Tibial artery (tissue), 4 donors: ENCODE measurements at regions not wholly inside any gene's neighbourhood (a gene's known extent, or its start where the extent isn't known, plus 50 kb on each side); places are given as distances from the start of the nearest gene placed in this dataset.

Experiments used
- DNase-seq, 2 donors: peaks; one replicate each; pipeline ENCODE4 v3.0.0-alpha.2; 2019
- H3K27ac ChIP-seq, 2 donors: fragments of 200-600 bp; sonication (generic) in 1 of 2; 1 replicate in 1 of 2; 2 replicates in 1 of 2; pipeline ENCODE4 v1.5.1; 2018 to 2019; ENCODE audit warnings: mild to moderate bottlenecking in 1 of 2
- H3K27me3 ChIP-seq, 2 donors: fragments of 200-600 bp; sonication (generic) in 1 of 2; one replicate each; pipeline versions ENCODE4 v1.5.1 to v1.6.0; 2016 to 2019
- H3K36me3 ChIP-seq, 3 donors: fragments of 200-600 bp; sonication (generic) in 2 of 3; one replicate each; pipeline ENCODE4 v1.5.1; 2016 to 2019; ENCODE audit warnings: mild to moderate bottlenecking in 2 of 3
- H3K4me1 ChIP-seq, 4 donors: fragments of 200-600 bp; sonication (generic) in 2 of 4; 1 replicate in 3 of 4; 2 replicates in 1 of 4; pipeline ENCODE4 v1.5.1; 2016 to 2019
- H3K4me3 ChIP-seq, 2 donors: fragments of 200-600 bp; sonication (generic) in 1 of 2; 1 replicate in 1 of 2; 2 replicates in 1 of 2; pipeline ENCODE4 v1.5.1; 2018 to 2019; ENCODE audit warnings: mild to moderate bottlenecking in 2 of 2
- H3K9me3 ChIP-seq, 3 donors: fragments of 200-600 bp; sonication (generic) in 1 of 3; one replicate each; pipeline ENCODE4 v1.5.1; 2016 to 2019
- CTCF ChIP-seq, 2 experiments: fragments of 200-600 bp in 1 of 2; fragments of 450-650 bp in 1 of 2; IDR thresholded peaks; one replicate each; pipeline ENCODE4 v1.5.1; 2017 to 2019; ENCODE audit warnings: antibody characterized with exemption in 2 of 2, mild to moderate bottlenecking in 1 of 2, moderate library complexity in 1 of 2
- intact Hi-C: fragments of 100-400 bp; cut with DNase I; formaldehyde crosslinking; loops from one replicate; pipeline ENCODE4 v1.15.0; 2023; ENCODE audit warnings: low total_unique reads

DNA sequence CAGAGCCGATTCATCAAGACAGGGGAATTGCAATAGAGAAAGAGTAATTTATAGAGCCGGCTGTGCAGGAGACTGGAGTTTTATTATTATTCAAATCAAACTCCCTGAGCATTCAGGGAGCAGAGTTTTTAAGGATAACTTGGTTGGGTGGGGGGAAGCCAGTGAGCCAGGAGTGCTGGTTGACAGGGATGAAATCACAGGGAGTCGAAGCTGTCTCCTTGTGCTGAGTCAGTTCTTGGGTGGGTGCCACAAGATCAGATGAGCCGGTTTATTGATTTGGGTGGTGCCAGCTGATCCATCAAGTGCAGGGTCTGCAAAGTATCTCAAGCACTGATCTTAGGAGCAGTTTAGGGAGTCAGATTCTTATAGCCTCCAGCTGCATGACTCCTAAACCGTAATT lies 95.4 kb upstream of the CCDC80 start:
- no peaks in the 10 kb centered on the region for H3K27me3 ChIP-seq
- intact Hi-C loops, result no loop called here
- no peak for DNase-seq

GRCh38 chr3:112735926-112736325 lies 95.0 kb upstream of the CCDC80 start:
- intact Hi-C loops, result no loop called here
- no peaks in the 10 kb centered on the region for H3K27me3 ChIP-seq
- TF ChIP-seq CTCF (IDR thresholded peaks at IDR 0.05), result no peak
- no peak overlapping the region for H3K27ac ChIP-seq
- DNase-seq, result no peak
- no peaks in the 10 kb centered on the region for H3K36me3 ChIP-seq
- H3K4me1 ChIP-seq, result peaks cover 0 to 11% (median 0%) of the 10 kb centered on the region in 4 donors
- no peak overlapping the region for H3K4me3 ChIP-seq
- H3K9me3 ChIP-seq, result no peaks in the 10 kb centered on the region

More for the DNA sequence above, 95.4 kb upstream of the CCDC80 start:
- Histone ChIP-seq H3K4me1 (peaks cover 0 to 11% (median 0%) of the 10 kb centered on the region in 4 donors), H3K27ac (no peak overlapping the region), H3K9me3 (no peaks in the 10 kb centered on the region), H3K36me3 (no peaks in the 10 kb centered on the region), H3K4me3 (no peak overlapping the region)
- no peak for TF ChIP-seq CTCF (IDR thresholded peaks at IDR 0.05)

DNA sequence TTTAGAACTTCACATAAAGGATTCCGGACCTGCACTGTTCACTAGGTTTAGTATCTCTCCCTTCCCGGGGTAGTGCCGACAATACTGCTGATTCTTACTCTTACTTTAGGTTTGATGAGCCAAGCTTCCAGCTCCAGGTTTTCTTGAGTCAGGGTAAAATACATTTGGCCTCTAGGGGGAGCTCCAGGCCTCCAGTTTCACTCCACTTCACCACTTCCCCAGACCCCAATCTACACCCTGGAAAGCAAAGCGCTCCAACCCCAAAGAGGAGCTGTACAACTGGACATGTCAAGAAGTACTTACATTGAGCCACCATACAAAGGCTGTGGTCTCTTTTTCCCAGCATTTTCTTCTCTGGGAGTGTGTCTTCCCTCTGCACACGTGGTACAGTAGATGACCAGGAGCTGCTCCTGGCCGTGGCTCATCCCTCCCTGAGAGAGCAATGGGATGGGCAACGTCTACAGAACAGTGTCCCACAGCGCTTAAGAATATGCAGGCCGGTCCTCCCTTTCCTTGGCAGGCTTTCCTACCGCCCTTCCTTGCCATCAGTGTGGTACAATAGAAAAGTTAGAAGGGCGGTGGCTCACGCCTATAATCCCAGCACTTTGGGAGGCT lies 93.9 kb upstream of the CCDC80 start:
- DNase-seq, result peak; percentile 36 to 66
- Histone ChIP-seq H3K4me1 (peaks cover 0 to 11% (median 0%) of the 10 kb centered on the region in 4 donors), H3K9me3 (no peaks in the 10 kb centered on the region), H3K27me3 (no peaks in the 10 kb centered on the region), H3K36me3 (no peaks in the 10 kb centered on the region), H3K27ac (no peak overlapping the region), H3K4me3 (no peak overlapping the region)
- intact Hi-C loops, result no loop called here
- peak; percentile 39 to 46 for TF ChIP-seq CTCF (IDR thresholded peaks at IDR 0.05)

DNA sequence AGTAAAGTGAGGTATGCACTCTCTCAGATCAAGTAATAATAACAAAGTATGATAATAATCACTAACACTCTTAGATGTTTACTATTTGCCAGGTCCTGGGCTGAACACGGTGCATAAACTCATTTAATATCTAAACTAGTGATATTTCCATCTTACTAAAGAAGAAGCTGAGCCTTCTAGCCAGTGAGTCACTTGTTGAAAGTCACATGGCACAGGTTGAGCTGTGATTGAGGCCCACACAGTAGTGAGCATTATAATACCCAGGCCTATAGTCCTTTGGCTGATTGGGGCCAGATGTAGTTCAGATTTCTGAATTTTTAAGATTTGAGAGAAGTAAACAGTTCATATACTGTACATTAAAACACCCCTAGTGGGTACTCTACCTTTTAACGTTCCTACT lies 93.2 kb upstream of the CCDC80 start:
- Histone ChIP-seq H3K4me3 (no peak overlapping the region), H3K36me3 (no peaks in the 10 kb centered on the region), H3K27ac (no peak overlapping the region), H3K9me3 (no peaks in the 10 kb centered on the region), H3K4me1 (peaks cover 0 to 6% (median 0%) of the 10 kb centered on the region in 4 donors), H3K27me3 (no peaks in the 10 kb centered on the region)
- DNase-seq, result no peak
- intact Hi-C loops, result no loop called here
- no peak for TF ChIP-seq CTCF (IDR thresholded peaks at IDR 0.05)

GRCh38 chr3:112730210-112730609 lies 89.3 kb upstream of the CCDC80 start:
- Histone ChIP-seq H3K27me3 (no peaks in the 10 kb centered on the region), H3K4me1 (no peaks in the 10 kb centered on the region), H3K27ac (no peak overlapping the region), H3K9me3 (no peaks in the 10 kb centered on the region), H3K4me3 (no peak overlapping the region), H3K36me3 (no peaks in the 10 kb centered on the region)
- no peak for TF ChIP-seq CTCF (IDR thresholded peaks at IDR 0.05)
- DNase-seq, result no peak
- intact Hi-C loops, result no loop called here

- intact Hi-C loops, result no loop called here
- Histone ChIP-seq H3K36me3 (no peaks in the 10 kb centered on the region), H3K4me3 (no peak overlapping the region), H3K27ac (no peak overlapping the region), H3K4me1 (no peaks in the 10 kb centered on the region), H3K27me3 (no peaks in the 10 kb centered on the region), H3K9me3 (no peaks in the 10 kb centered on the region)
- no peak for TF ChIP-seq CTCF (IDR thresholded peaks at IDR 0.05)
- no peak for DNase-seq
Measured at GRCh38 chr3:112721231-112721630, 80.3 kb upstream of the CCDC80 start.
